ENCODE measurements at regions not wholly inside any gene's neighbourhood (a gene's known extent, or its start where the extent isn't known, plus 50 kb on each side); places are given as distances from the start of the nearest gene placed in this dataset.

DNA sequence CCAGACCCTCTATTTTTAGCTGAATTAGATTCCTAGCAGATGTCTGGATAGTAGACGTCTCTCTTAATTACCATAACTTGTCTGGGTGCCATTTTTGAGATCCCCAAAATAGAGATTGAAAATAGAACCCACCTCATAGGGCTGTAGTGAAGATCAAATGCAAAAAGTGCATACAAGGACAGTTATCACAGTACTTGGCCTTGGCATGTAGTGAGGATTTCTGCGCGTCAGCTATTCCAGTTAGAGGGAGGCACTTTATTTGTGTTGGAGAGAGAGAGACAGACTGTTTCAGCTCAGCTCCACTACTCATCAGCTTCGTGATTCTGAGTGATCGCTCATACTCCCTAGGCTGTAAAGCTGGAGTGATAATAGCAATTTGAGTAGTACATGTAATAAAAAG is 59.6 kb upstream of the CDH13 start:
- Histone ChIP-seq H3K4me1 (ENCODE audit: control insufficient read depth, insufficient read depth, low read length) (no peaks in the 10 kb centered on the region), H3K27ac (ENCODE audit: low read length) (no peak overlapping the region), H3K27me3 (ENCODE audit: control insufficient read depth, insufficient read depth, low read length) (no peaks in the 10 kb centered on the region), H3K36me3 (ENCODE audit: control insufficient read depth, insufficient read depth, low read length) (no peaks in the 10 kb centered on the region), H3K4me3 (ENCODE audit: low read length) (no peak overlapping the region), H3K9me3 (ENCODE audit: control insufficient read depth, insufficient read depth, low read length) (no peaks in the 10 kb centered on the region)
- no peak for DNase-seq (ENCODE audit: low read depth, low spot score)
- WGBS (ENCODE audit: insufficient coverage, insufficient read length): no CpG with 5 or more reads among the region's 5 CpGs

DNA sequence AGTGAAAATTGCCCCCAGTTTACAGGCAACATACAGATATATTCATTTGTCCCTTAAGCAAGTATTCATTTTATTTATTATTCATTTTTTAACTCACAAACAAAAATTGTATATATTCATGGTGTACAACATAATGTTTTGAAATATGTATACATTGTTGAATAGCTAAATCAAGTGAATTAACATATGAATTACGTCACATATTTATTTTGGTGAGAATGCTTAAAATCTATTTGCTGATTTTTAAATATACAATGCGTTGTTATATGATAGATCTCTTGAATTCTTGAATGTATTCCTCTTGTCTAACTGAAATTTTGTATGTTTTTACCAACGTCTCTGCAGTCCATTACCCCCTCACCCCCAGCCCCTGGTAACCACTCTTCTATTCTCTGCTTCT is 63.4 kb upstream of the CDH13 start:
- no peak for DNase-seq (ENCODE audit: low read depth, low spot score)
- Histone ChIP-seq H3K27me3 (ENCODE audit: control insufficient read depth, insufficient read depth, low read length) (no peaks in the 10 kb centered on the region), H3K27ac (ENCODE audit: low read length) (no peak overlapping the region), H3K4me3 (ENCODE audit: low read length) (no peak overlapping the region), H3K9me3 (ENCODE audit: control insufficient read depth, insufficient read depth, low read length) (no peaks in the 10 kb centered on the region), H3K36me3 (ENCODE audit: control insufficient read depth, insufficient read depth, low read length) (no peaks in the 10 kb centered on the region), H3K4me1 (ENCODE audit: control insufficient read depth, insufficient read depth, low read length) (no peaks in the 10 kb centered on the region)
- WGBS (ENCODE audit: insufficient coverage, insufficient read length): no CpG with 5 or more reads among the region's 3 CpGs

DNA sequence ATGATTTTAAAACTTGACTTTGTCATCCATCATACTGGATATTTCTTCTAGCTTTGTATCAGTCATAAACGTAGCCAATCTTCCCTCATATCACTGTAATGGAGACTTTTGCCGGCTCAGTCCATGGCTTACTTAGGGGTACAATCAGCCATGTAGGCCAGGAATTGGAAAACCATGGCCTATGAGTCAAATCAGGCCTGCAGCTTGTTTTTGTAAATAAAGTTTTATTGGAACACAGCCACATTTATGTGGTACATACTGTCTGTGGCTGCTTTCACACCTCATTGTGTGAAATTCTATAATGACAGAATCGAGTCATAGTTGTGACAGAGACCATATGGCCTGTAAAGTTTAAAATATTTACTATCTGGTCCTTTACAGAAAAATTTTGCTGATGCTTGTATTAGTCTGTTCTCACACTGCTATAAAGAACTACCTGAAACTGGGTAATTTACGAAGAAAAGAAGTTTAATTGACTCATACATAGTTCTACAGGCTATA is 64.5 kb upstream of the CDH13 start:
- Histone ChIP-seq H3K27ac (ENCODE audit: low read length) (no peak overlapping the region), H3K36me3 (ENCODE audit: control insufficient read depth, insufficient read depth, low read length) (no peaks in the 10 kb centered on the region), H3K9me3 (ENCODE audit: control insufficient read depth, insufficient read depth, low read length) (no peaks in the 10 kb centered on the region), H3K4me3 (ENCODE audit: low read length) (no peak overlapping the region), H3K27me3 (ENCODE audit: control insufficient read depth, insufficient read depth, low read length) (no peaks in the 10 kb centered on the region), H3K4me1 (ENCODE audit: control insufficient read depth, insufficient read depth, low read length) (no peaks in the 10 kb centered on the region)
- no CpG with 5 or more reads among the region's 4 CpGs for WGBS (ENCODE audit: insufficient coverage, insufficient read length)
- DNase-seq (ENCODE audit: low read depth, low spot score): no peak

DNA sequence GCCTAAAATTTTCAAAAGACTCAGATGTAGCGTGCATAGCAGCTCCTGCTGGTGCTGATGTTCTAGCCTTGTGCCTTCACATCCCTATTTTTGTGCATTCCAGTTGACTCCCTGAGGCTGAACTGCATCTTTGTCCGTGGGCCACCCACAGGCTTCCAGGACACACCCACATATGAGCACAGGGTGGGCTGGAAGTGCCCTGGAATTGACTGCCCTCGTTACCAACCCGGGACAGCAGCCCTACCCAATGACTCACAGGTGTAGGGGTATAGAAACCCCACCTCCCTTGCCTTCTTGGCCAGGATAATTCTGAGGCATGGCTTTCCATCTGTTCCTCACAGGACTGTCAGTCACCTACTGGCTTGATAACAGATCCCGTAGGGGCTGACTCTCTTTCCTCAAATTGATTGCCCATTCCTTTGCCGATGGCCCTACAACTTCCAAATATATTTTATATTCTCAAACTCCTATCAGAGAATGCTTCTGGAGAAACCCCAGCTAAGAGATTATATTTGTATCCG is 65.9 kb upstream of the CDH13 start:
- Histone ChIP-seq H3K27me3 (ENCODE audit: control insufficient read depth, insufficient read depth, low read length) (no peaks in the 10 kb centered on the region), H3K4me3 (ENCODE audit: low read length) (no peak overlapping the region), H3K9me3 (ENCODE audit: control insufficient read depth, insufficient read depth, low read length) (no peaks in the 10 kb centered on the region), H3K27ac (ENCODE audit: low read length) (no peak overlapping the region), H3K4me1 (ENCODE audit: control insufficient read depth, insufficient read depth, low read length) (no peaks in the 10 kb centered on the region), H3K36me3 (ENCODE audit: control insufficient read depth, insufficient read depth, low read length) (no peaks in the 10 kb centered on the region)
- no peak for DNase-seq (ENCODE audit: low read depth, low spot score)
- no CpG with 5 or more reads among the region's 7 CpGs for WGBS (ENCODE audit: insufficient coverage, insufficient read length)

DNA sequence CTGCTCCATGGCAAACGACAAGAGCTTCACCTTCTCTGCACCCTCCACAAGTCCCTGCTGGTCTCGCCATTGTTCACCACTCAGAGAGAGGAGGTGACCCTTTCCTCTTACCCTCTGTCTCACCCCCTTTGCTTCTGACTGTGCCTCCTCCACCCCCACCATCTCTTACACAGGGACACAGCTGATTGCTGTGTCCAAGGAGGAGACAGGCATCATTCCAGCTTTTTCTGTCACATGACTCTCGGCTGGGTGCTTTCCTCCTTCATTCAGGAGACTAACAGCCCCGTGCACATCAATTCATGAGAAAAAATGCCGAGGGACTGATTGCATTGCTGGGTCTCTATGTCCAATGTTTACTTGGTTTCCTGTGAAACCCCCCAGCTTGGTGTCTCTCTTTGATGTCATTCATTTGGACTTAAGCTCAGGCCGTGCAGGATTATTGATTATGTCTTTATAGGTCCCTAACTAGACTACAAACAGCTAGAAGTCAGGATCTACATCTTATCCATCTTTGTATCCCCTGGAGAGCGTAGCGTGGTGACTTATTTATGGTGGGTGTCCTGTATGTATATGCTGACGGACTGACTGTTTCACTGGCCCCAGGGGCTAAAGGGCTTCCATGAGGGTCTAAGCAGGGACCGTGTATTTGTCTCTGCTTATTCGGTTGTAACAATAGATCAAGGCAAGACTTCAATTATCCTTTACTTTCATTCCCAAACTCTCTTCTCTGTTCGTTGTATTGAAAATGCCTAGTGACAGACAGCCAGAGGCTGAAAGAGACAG is 82.2 kb upstream of the CDH13 start:
- no CpG with 5 or more reads among the region's 12 CpGs for WGBS (ENCODE audit: insufficient coverage, insufficient read length)

GRCh38 chr16:82542714-82543113 is 84.1 kb upstream of the CDH13 start:
- Histone ChIP-seq H3K27me3 (ENCODE audit: control insufficient read depth, insufficient read depth, low read length) (no peaks in the 10 kb centered on the region; the same call in 1 of the 2 replicates), H3K27ac (ENCODE audit: low read length) (no peak overlapping the region), H3K36me3 (ENCODE audit: control insufficient read depth, insufficient read depth, low read length) (no peaks in the 10 kb centered on the region), H3K9me3 (ENCODE audit: control insufficient read depth, insufficient read depth, low read length) (no peaks in the 10 kb centered on the region), H3K4me1 (ENCODE audit: control insufficient read depth, insufficient read depth, low read length) (0 out of 2 replicates have a peak, but pooled peaks cover 1% of the 10 kb centered on the region), H3K4me3 (ENCODE audit: low read length) (no peak overlapping the region)
- WGBS (ENCODE audit: insufficient coverage, insufficient read length): no CpG with 5 or more reads among the region's 1 CpG
- no peak for DNase-seq (ENCODE audit: low read depth, low spot score)

More for the DNA sequence above, 82.2 kb upstream of the CDH13 start:
- Histone ChIP-seq H3K27me3 (ENCODE audit: control insufficient read depth, insufficient read depth, low read length) (no peaks in the 10 kb centered on the region; the same call in 1 of the 2 replicates), H3K9me3 (ENCODE audit: control insufficient read depth, insufficient read depth, low read length) (no peaks in the 10 kb centered on the region), H3K36me3 (ENCODE audit: control insufficient read depth, insufficient read depth, low read length) (no peaks in the 10 kb centered on the region), H3K4me3 (ENCODE audit: low read length) (no peak overlapping the region), H3K4me1 (ENCODE audit: control insufficient read depth, insufficient read depth, low read length) (0 out of 2 replicates have a peak, but pooled peaks cover 1% of the 10 kb centered on the region), H3K27ac (ENCODE audit: low read length) (no peak overlapping the region)
- DNase-seq (ENCODE audit: low read depth, low spot score): no peak

GRCh38 chr16:82541103-82541502 is 85.7 kb upstream of the CDH13 start:
- H3K4me3 ChIP-seq (ENCODE audit: low read length): no peak overlapping the region
- 0 out of 2 replicates have a peak, but pooled peaks cover 1% of the 10 kb centered on the region for H3K4me1 ChIP-seq (ENCODE audit: control insufficient read depth, insufficient read depth, low read length)
- H3K9me3 ChIP-seq (ENCODE audit: control insufficient read depth, insufficient read depth, low read length): no peaks in the 10 kb centered on the region
- DNase-seq (ENCODE audit: low read depth, low spot score): no peak
- WGBS (ENCODE audit: insufficient coverage, insufficient read length): no CpG with 5 or more reads among the region's 5 CpGs
- H3K36me3 ChIP-seq (ENCODE audit: control insufficient read depth, insufficient read depth, low read length): no peaks in the 10 kb centered on the region
- no peak overlapping the region for H3K27ac ChIP-seq (ENCODE audit: low read length)
- H3K27me3 ChIP-seq (ENCODE audit: control insufficient read depth, insufficient read depth, low read length): no peaks in the 10 kb centered on the region; the same call in 1 of the 2 replicates

GRCh38 chr16:82535764-82536163 is 91.0 kb upstream of the CDH13 start:
- 100% methylated on average over 2 of the region's 2 CpGs for WGBS (ENCODE audit: insufficient coverage, insufficient read length)
- Histone ChIP-seq H3K4me3 (ENCODE audit: low read length) (no peak overlapping the region), H3K4me1 (ENCODE audit: control insufficient read depth, insufficient read depth, low read length) (no peaks in the 10 kb centered on the region), H3K27ac (ENCODE audit: low read length) (no peak overlapping the region), H3K9me3 (ENCODE audit: control insufficient read depth, insufficient read depth, low read length) (no peaks in the 10 kb centered on the region), H3K36me3 (ENCODE audit: control insufficient read depth, insufficient read depth, low read length) (no peaks in the 10 kb centered on the region), H3K27me3 (ENCODE audit: control insufficient read depth, insufficient read depth, low read length) (no peaks in the 10 kb centered on the region)
- DNase-seq (ENCODE audit: low read depth, low spot score): no peak

GRCh38 chr16:82535262-82535661 is 91.5 kb upstream of the CDH13 start:
- H3K27ac ChIP-seq (ENCODE audit: low read length): no peak overlapping the region
- no CpG with 5 or more reads among the region's 4 CpGs for WGBS (ENCODE audit: insufficient coverage, insufficient read length)
- H3K4me1 ChIP-seq (ENCODE audit: control insufficient read depth, insufficient read depth, low read length): no peaks in the 10 kb centered on the region
- no peaks in the 10 kb centered on the region for H3K36me3 ChIP-seq (ENCODE audit: control insufficient read depth, insufficient read depth, low read length)
- H3K4me3 ChIP-seq (ENCODE audit: low read length): no peak overlapping the region
- no peak for DNase-seq (ENCODE audit: low read depth, low spot score)
- H3K9me3 ChIP-seq (ENCODE audit: control insufficient read depth, insufficient read depth, low read length): no peaks in the 10 kb centered on the region
- H3K27me3 ChIP-seq (ENCODE audit: control insufficient read depth, insufficient read depth, low read length): no peaks in the 10 kb centered on the region

DNA sequence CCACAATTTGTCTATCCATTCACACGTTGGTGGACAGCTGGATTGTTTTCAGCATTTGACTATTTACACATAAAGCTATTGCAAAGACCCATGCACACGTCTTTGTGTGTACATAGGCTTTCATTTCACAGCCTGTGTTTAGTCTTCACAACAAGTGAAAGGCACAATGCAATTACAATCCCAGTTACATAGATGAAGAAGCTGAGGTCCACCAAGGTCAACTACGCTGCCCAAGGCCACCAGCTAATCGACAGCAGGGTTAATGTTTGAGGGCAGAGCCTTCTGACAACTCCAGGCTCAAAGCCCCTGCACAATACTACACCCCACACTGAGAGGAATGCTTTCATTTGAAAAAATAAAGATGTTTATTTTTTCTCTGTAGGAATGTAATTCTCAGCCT is 93.6 kb upstream of the CDH13 start:
- Histone ChIP-seq H3K27ac (ENCODE audit: low read length) (no peak overlapping the region), H3K27me3 (ENCODE audit: control insufficient read depth, insufficient read depth, low read length) (no peaks in the 10 kb centered on the region), H3K4me3 (ENCODE audit: low read length) (no peak overlapping the region), H3K36me3 (ENCODE audit: control insufficient read depth, insufficient read depth, low read length) (no peaks in the 10 kb centered on the region), H3K9me3 (ENCODE audit: control insufficient read depth, insufficient read depth, low read length) (no peaks in the 10 kb centered on the region), H3K4me1 (ENCODE audit: control insufficient read depth, insufficient read depth, low read length) (no peaks in the 10 kb centered on the region)
- no CpG with 5 or more reads among the region's 4 CpGs for WGBS (ENCODE audit: insufficient coverage, insufficient read length)
- DNase-seq (ENCODE audit: low read depth, low spot score): no peak

Measured in iPS DF 6.9 (cell line).